SH-SY5Y (cell line): ENCODE measurements at regions not wholly inside any gene's neighbourhood (a gene's known extent, or its start where the extent isn't known, plus 50 kb on each side); places are given as distances from the start of the nearest gene placed in this dataset.

ENCODE experiments used
- GATA2 ChIP-seq: IDR thresholded peaks from 2 replicates; pipeline ENCODE4 v1.6.1; 2011; ENCODE audit warnings: mild to moderate bottlenecking, low read depth, low read length
- GATA3 ChIP-seq: IDR thresholded peaks from 2 replicates; pipeline ENCODE4 v1.6.1; 2011; ENCODE audit warnings: low read depth, mild to moderate bottlenecking, low read length, moderate library complexity

DNA sequence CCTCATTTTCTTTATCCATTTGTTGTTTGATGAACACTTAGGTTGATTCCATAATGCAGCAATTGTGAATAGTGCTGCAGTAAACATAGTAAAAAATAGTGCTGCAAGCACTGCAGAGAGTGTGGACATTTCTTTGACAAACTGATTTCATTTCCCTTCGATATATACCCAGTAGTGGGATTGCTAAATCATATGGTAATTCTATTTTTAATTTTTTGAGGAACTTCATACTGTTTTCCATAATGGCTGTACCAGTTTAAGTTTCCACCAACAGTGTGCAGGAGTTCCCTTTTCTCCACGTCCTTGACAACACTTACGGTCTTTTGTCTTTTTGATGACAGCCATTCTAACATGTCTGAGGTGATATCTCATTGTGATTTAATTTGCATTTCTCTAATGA lies 138.2 kb upstream of the PLPPR1 start:
- no peak for TF ChIP-seq GATA3
- no peak for TF ChIP-seq GATA2
